Neural cell (in vitro differentiated cells): ENCODE measurements at regions not wholly inside any gene's neighbourhood (a gene's known extent, or its start where the extent isn't known, plus 50 kb on each side); places are given as distances from the start of the nearest gene placed in this dataset.

Experiments used
- H2AFZ ChIP-seq: fragments of 200-600, 300-800 bp; sonication (generic), shearing (Covaris generic); 2 replicates; pipeline ENCODE4 v1.6.0; 2014; ENCODE audit warnings: low read depth, mild to moderate bottlenecking, antibody characterized with exemption, low read length, moderate library complexity
- H3F3A ChIP-seq: fragments of 200-600 bp; shearing (Covaris generic); 2 replicates; pipeline ENCODE4 v1.6.1; 2016; ENCODE audit warnings: mild to moderate bottlenecking, moderate library complexity, mixed read lengths, antibody characterized with exemption, low read length; ENCODE audit not compliant: insufficient read depth, poor library complexity, severe bottlenecking
- H3K27ac ChIP-seq: fragments of 200-600, 300-800 bp; sonication (generic), shearing (Covaris generic); 2 replicates; pipeline ENCODE4 v1.5.1; 2014; ENCODE audit warnings: mild to moderate bottlenecking, low read length, moderate library complexity
- H3K27me3 ChIP-seq: fragments of 300-800, 200-600 bp; sonication (generic), shearing (Covaris generic); 2 replicates; pipeline ENCODE4 v1.6.0; 2014; ENCODE audit warnings: mild to moderate bottlenecking, low read depth, low read length, moderate library complexity; ENCODE audit not compliant: insufficient read depth
- H3K36me3 ChIP-seq: fragments of 300-800, 200-600 bp; sonication (generic), shearing (Covaris generic); 2 replicates; pipeline ENCODE4 v1.5.1; 2014; ENCODE audit warnings: mild to moderate bottlenecking, antibody characterized with exemption, low read length, moderate library complexity; ENCODE audit not compliant: insufficient read depth
- H3K4me2 ChIP-seq: fragments of 300-800, 200-600 bp; sonication (generic), shearing (Covaris generic); 2 replicates; pipeline ENCODE4 v1.6.0; 2014; ENCODE audit warnings: mild to moderate bottlenecking, low read length
- H3K4me3 ChIP-seq: fragments of 300-800, 200-600 bp; sonication (generic), shearing (Covaris generic); 2 replicates; pipeline ENCODE4 v1.5.1; 2014; ENCODE audit warnings: mild to moderate bottlenecking, low read length, moderate library complexity
- H3K79me2 ChIP-seq: fragments of 200-600 bp; shearing (Covaris generic); replicated peaks from 2 replicates; pipeline ENCODE4 v1.6.0; 2014; ENCODE audit warnings: mild to moderate bottlenecking, low read length, moderate library complexity; ENCODE audit not compliant: insufficient read depth
- H3K9ac ChIP-seq: fragments of 300-800, 200-600 bp; sonication (generic), shearing (Covaris generic); 2 replicates; pipeline ENCODE4 v1.6.1; 2016; ENCODE audit warnings: mild to moderate bottlenecking, low read length, mixed read lengths
- H3K9me2 ChIP-seq: fragments of 200-600 bp; shearing (Covaris generic); 2 replicates; pipeline ENCODE4 v1.6.1; 2016; ENCODE audit warnings: mild to moderate bottlenecking, low read length, mixed read lengths; ENCODE audit not compliant: insufficient read depth
- H3K9me3 ChIP-seq: fragments of 200-600, 300-800 bp; sonication (generic), shearing (Covaris generic); 2 replicates; pipeline ENCODE4 v1.6.1; 2016; ENCODE audit warnings: mild to moderate bottlenecking, mixed run types, low read length, moderate library complexity, mixed read lengths
- H4K20me1 ChIP-seq: fragments of 200-600 bp; shearing (Covaris generic); 2 replicates; pipeline ENCODE4 v1.6.1; 2016; ENCODE audit warnings: mild to moderate bottlenecking, mixed run types; ENCODE audit not compliant: insufficient read depth
- EP300 ChIP-seq: fragments of 450-650 bp; conservative IDR thresholded peaks from 2 replicates; pipeline ENCODE4 v1.6.1; 2014; ENCODE audit warnings: antibody characterized with exemption, mild to moderate bottlenecking, moderate library complexity; ENCODE audit not compliant: poor library complexity, severe bottlenecking
- EZH2 ChIP-seq: fragments of 200-600, 300-800 bp; shearing (Covaris generic), sonication (generic); IDR thresholded peaks from 2 replicates; pipeline ENCODE4 v1.6.1; 2014; ENCODE audit warnings: antibody characterized with exemption, low read length, borderline replicate concordance, mild to moderate bottlenecking; ENCODE audit not compliant: insufficient read depth, poor library complexity, severe bottlenecking
- MXI1 ChIP-seq: fragments of 450-650 bp; conservative IDR thresholded peaks from 2 replicates; pipeline ENCODE4 v1.6.1; 2014; ENCODE audit warnings: antibody characterized with exemption, mild to moderate bottlenecking; ENCODE audit not compliant: poor library complexity, severe bottlenecking
- POLR2AphosphoS5 ChIP-seq: IDR thresholded peaks from 2 replicates; pipeline ENCODE4 v1.6.1; 2012
- RAD21 ChIP-seq: fragments of 450-650 bp; conservative IDR thresholded peaks from 2 replicates; pipeline ENCODE4 v1.6.1; 2014; ENCODE audit warnings: antibody characterized with exemption, mild to moderate bottlenecking, moderate library complexity
- SMC3 ChIP-seq: fragments of 450-650 bp; conservative IDR thresholded peaks from 2 replicates; pipeline ENCODE4 v1.6.1; 2014; ENCODE audit warnings: antibody characterized with exemption, mild to moderate bottlenecking, moderate library complexity; ENCODE audit not compliant: poor library complexity
- TAF1 ChIP-seq: IDR thresholded peaks from 2 replicates; pipeline ENCODE4 v1.6.1; 2012; ENCODE audit warnings: low read depth
- TF ChIP-seq, protein P1 (sequence below): fragments of 450-650 bp; IDR thresholded peaks from 2 replicates; pipeline ENCODE4 v1.5.1; 2014; ENCODE audit warnings: antibody characterized with exemption, mild to moderate bottlenecking, moderate library complexity; ENCODE audit not compliant: poor library complexity, severe bottlenecking
- TF ChIP-seq, protein P2 (sequence below): IDR thresholded peaks from 2 replicates; pipeline ENCODE4 v1.6.1; 2012; ENCODE audit warnings: borderline replicate concordance

DNA sequence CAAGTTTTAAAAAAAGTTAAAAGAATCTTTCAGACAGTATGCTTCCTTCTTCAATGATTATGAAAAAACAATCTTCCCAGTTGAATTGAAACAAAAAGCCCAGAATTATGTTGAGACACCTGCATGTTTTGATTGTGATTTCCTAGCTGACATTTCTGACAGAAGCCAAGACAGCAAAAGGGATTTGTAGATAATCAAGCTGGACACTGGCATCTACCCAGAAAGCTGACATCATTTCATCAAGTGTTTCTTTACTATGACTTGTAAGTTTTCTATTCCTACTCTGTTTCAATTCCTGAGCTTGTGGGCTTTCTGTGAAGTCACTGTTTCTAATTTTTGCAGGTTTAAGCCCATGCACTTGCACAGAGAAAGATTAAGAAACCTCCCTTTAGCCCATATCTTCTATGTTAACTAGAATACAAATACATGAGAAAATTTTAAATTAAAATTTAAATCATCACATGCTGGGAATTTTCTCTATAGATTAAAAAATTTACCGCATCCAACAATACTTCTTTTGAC is 82.9 kb upstream of the CCDC85A start:
- H3K27me3 ChIP-seq = no peaks in the 10 kb centered on the region
- no peak overlapping the region for H3K9ac ChIP-seq
- H3K27ac ChIP-seq = no peak overlapping the region
- no peaks in the 10 kb centered on the region for H3K36me3 ChIP-seq
- no peaks in the 10 kb centered on the region for H3K79me2 ChIP-seq
- no peaks in the 10 kb centered on the region for H3K9me3 ChIP-seq
- H3K4me2 ChIP-seq = no peak overlapping the region
- H4K20me1 ChIP-seq = no peaks in the 10 kb centered on the region
- no peaks in the 10 kb centered on the region for H3F3A ChIP-seq
- H3K9me2 ChIP-seq = no peaks in the 10 kb centered on the region
- no peak overlapping the region for H2AFZ ChIP-seq
- TF ChIP-seq, protein P1, sequence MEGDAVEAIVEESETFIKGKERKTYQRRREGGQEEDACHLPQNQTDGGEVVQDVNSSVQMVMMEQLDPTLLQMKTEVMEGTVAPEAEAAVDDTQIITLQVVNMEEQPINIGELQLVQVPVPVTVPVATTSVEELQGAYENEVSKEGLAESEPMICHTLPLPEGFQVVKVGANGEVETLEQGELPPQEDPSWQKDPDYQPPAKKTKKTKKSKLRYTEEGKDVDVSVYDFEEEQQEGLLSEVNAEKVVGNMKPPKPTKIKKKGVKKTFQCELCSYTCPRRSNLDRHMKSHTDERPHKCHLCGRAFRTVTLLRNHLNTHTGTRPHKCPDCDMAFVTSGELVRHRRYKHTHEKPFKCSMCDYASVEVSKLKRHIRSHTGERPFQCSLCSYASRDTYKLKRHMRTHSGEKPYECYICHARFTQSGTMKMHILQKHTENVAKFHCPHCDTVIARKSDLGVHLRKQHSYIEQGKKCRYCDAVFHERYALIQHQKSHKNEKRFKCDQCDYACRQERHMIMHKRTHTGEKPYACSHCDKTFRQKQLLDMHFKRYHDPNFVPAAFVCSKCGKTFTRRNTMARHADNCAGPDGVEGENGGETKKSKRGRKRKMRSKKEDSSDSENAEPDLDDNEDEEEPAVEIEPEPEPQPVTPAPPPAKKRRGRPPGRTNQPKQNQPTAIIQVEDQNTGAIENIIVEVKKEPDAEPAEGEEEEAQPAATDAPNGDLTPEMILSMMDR = no peak
- no peak for TF ChIP-seq RAD21
- no peak for TF ChIP-seq TAF1
- TF ChIP-seq, protein P2, sequence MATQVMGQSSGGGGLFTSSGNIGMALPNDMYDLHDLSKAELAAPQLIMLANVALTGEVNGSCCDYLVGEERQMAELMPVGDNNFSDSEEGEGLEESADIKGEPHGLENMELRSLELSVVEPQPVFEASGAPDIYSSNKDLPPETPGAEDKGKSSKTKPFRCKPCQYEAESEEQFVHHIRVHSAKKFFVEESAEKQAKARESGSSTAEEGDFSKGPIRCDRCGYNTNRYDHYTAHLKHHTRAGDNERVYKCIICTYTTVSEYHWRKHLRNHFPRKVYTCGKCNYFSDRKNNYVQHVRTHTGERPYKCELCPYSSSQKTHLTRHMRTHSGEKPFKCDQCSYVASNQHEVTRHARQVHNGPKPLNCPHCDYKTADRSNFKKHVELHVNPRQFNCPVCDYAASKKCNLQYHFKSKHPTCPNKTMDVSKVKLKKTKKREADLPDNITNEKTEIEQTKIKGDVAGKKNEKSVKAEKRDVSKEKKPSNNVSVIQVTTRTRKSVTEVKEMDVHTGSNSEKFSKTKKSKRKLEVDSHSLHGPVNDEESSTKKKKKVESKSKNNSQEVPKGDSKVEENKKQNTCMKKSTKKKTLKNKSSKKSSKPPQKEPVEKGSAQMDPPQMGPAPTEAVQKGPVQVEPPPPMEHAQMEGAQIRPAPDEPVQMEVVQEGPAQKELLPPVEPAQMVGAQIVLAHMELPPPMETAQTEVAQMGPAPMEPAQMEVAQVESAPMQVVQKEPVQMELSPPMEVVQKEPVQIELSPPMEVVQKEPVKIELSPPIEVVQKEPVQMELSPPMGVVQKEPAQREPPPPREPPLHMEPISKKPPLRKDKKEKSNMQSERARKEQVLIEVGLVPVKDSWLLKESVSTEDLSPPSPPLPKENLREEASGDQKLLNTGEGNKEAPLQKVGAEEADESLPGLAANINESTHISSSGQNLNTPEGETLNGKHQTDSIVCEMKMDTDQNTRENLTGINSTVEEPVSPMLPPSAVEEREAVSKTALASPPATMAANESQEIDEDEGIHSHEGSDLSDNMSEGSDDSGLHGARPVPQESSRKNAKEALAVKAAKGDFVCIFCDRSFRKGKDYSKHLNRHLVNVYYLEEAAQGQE = no peak
- no peak for TF ChIP-seq SMC3
- TF ChIP-seq EP300 = no peak
- TF ChIP-seq POLR2AphosphoS5 = no peak
- TF ChIP-seq MXI1 = no peak
- TF ChIP-seq EZH2 = no peak
- H3K4me3 ChIP-seq = no peak overlapping the region

DNA sequence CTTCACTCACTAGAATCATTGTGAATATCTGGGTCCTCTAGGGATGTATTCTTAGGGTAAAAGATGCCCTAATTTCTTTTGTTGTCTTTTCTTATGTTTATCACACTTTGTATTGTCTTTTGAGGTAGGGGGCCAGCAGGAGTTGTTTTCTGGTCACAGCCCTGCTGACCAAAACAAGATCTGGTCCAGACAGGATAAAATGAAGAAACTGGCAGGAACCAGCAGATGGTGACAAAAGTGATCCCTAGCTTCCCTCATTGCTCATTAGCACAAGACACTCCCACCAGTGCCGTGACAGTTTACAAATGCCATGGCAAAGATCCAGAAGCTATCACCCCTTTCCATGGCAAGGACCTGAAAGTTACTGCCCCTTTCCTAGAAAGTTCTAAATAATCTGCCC is 81.7 kb upstream of the CCDC85A start:
- Histone ChIP-seq H3K79me2 (no peaks in the 10 kb centered on the region), H3K4me3 (no peak overlapping the region), H3K27me3 (no peaks in the 10 kb centered on the region), H3K36me3 (no peaks in the 10 kb centered on the region), H3K9me3 (no peaks in the 10 kb centered on the region), H4K20me1 (no peaks in the 10 kb centered on the region), H3K4me2 (no peak overlapping the region), H2AFZ (no peak overlapping the region), H3K9ac (no peak overlapping the region), H3K9me2 (no peaks in the 10 kb centered on the region), H3K27ac (no peak overlapping the region), H3F3A (no peaks in the 10 kb centered on the region)
- TF ChIP-seq MXI1 (no peak), SMC3 (no peak), POLR2AphosphoS5 (no peak), EP300 (no peak), TAF1 (no peak), RAD21 (no peak), EZH2 (no peak)
- TF ChIP-seq, protein P2 = no peak
- TF ChIP-seq, protein P1 = no peak
